ENCODE measurements at regions not wholly inside any gene's neighbourhood (a gene's known extent, or its start where the extent isn't known, plus 50 kb on each side); places are given as distances from the start of the nearest gene placed in this dataset.

DNA sequence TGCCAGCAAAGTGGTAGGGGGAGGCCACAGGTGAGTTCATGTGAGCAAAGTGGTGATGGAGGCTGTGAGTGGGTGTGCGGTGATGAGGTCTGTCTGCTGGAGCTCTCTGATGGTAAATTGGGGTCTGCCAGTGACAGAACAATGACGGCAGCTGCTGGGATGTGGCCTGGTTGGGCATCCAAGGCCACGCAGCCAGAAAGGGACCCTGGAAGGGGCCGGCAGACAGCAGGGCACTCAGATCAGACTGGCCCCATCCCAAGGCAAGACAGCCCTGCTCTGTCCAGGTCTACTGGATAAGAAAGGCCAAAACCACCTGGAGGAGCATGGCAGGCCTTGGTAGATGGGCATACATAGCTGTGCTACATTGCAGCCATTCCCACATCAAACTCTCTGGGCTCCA lies 412.9 kb upstream of the RGMB start:
- DNase-seq (no peak), ATAC-seq (no peak)
- intact Hi-C loops (cut with DNase I; ENCODE audit: low total_unique reads) (no loop called here), in situ Hi-C loops (cut with MboI; ENCODE audit: low sequenced_read_pairs in 4 of 4) (no loop called here)
- Histone ChIP-seq H3K4me1 (no peaks in the 10 kb centered on the region), H3K9me3 (no peaks in the 10 kb centered on the region), H3K4me3 (no peak overlapping the region), H3K36me3 (no peaks in the 10 kb centered on the region), H3K27me3 (no peaks in the 10 kb centered on the region), H3K27ac (no peak overlapping the region)
- TF ChIP-seq POLR2A (IDR thresholded peaks at IDR 0.05): no peak
- no peak for TF ChIP-seq CTCF (IDR thresholded peaks at IDR 0.05 in 4 of 5, conservative IDR thresholded peaks at IDR 0.05 in 1 of 5)

DNA sequence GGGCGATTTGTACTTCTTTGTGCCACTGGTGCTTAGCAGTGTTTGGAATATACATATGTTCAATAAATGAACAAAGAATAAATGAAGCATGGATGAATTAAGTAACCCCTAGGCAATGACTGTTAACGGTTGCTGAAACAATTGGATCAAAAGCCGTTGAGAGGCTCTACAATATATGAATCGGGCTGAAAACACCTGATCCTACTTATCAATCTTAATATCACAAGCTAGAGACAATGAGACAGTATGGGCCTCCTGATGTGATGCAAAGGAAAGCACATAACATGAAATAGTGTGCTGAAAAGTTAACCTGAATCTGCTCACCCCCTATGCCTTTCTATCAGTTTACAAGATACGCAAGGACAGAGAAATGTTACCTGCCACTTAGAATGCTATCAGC lies 410.3 kb upstream of the RGMB start:
- no peaks in the 10 kb centered on the region for H3K27me3 ChIP-seq
- no peaks in the 10 kb centered on the region for H3K9me3 ChIP-seq
- no peak for TF ChIP-seq CTCF (IDR thresholded peaks at IDR 0.05 in 4 of 5, conservative IDR thresholded peaks at IDR 0.05 in 1 of 5)
- no peak for TF ChIP-seq POLR2A (IDR thresholded peaks at IDR 0.05)
- no peak overlapping the region for H3K4me3 ChIP-seq
- H3K27ac ChIP-seq: no peak overlapping the region
- no peak for DNase-seq
- no peak for ATAC-seq
- H3K4me1 ChIP-seq: no peaks in the 10 kb centered on the region
- in situ Hi-C loops (cut with MboI; ENCODE audit: low sequenced_read_pairs in 4 of 4): no loop called here
- intact Hi-C loops (cut with DNase I; ENCODE audit: low total_unique reads): no loop called here
- no peaks in the 10 kb centered on the region for H3K36me3 ChIP-seq

DNA sequence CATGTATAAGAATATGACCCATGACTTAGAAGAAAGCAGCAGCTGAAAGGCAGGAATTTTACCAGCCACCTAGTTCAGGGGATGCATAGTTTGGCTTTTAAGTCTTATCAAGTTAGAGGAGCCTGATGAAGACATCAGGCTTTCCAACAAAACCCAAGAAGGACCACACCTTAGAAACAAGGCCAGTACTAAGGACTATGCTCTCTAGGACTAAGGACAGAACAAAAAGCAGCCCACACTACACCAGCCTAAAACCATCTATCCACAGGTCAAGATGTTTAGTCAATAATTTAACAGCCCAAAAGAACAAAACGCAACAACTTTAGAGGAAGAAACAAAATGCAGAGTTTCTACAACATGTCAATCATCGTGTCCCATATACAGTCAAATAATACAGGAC lies 408.9 kb upstream of the RGMB start:
- Histone ChIP-seq H3K9me3 (no peaks in the 10 kb centered on the region), H3K27ac (no peak overlapping the region), H3K4me1 (no peaks in the 10 kb centered on the region), H3K36me3 (no peaks in the 10 kb centered on the region), H3K27me3 (no peaks in the 10 kb centered on the region), H3K4me3 (no peak overlapping the region)
- intact Hi-C loops (cut with DNase I; ENCODE audit: low total_unique reads): no loop called here
- DNase-seq (no peak), ATAC-seq (no peak)
- in situ Hi-C loops (cut with MboI; ENCODE audit: low sequenced_read_pairs in 4 of 4): no loop called here
- TF ChIP-seq CTCF (IDR thresholded peaks at IDR 0.05 in 4 of 5, conservative IDR thresholded peaks at IDR 0.05 in 1 of 5) (no peak), POLR2A (IDR thresholded peaks at IDR 0.05) (no peak)

DNA sequence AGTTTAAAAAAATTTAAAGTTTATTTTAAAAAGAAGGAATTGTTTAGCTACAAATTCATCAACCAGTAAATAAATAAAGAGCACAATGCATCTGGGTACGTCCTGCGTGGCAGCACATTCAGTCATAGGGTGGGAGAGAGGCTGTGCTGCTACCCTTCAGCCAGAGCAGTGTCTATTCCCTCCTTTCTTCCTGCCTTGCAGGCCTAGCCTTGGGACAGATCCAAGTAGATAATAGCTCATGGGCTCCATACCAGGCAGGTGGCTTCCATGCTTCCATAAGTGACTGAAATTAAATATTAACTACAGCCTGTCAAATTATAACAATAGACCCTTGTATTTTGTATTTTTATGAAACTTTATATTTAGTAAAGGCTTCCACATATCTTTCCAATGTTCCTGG lies 408.3 kb upstream of the RGMB start:
- Histone ChIP-seq H3K4me3 (no peak overlapping the region), H3K27ac (no peak overlapping the region), H3K36me3 (no peaks in the 10 kb centered on the region), H3K4me1 (no peaks in the 10 kb centered on the region), H3K9me3 (no peaks in the 10 kb centered on the region), H3K27me3 (no peaks in the 10 kb centered on the region)
- in situ Hi-C loops (cut with MboI; ENCODE audit: low sequenced_read_pairs in 4 of 4): no loop called here
- intact Hi-C loops (cut with DNase I; ENCODE audit: low total_unique reads): no loop called here
- TF ChIP-seq CTCF (IDR thresholded peaks at IDR 0.05 in 4 of 5, conservative IDR thresholded peaks at IDR 0.05 in 1 of 5) (no peak), POLR2A (IDR thresholded peaks at IDR 0.05) (no peak)
- ATAC-seq (no peak), DNase-seq (no peak)

DNA sequence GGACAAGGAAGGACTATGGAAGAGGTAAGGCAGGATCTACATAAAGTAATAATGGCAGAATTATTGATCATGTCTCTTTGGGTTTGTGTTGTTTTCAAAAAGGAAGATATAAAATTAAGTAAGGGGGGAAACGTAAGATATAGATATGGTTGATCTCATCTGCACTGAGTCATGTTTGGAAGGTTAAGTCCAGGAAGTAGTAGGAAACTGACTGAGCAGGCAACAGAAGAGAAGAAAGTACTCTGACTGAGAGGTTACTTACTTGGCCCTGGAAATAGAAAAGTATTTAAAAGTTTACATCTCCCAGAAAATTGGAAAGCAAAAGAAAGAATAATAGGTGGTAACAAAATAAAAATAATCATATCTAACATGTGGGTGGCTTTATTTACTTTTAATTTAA lies 405.3 kb upstream of the RGMB start:
- Histone ChIP-seq H3K9me3 (no peaks in the 10 kb centered on the region), H3K4me1 (no peaks in the 10 kb centered on the region), H3K27me3 (no peaks in the 10 kb centered on the region), H3K4me3 (no peak overlapping the region), H3K27ac (no peak overlapping the region), H3K36me3 (no peaks in the 10 kb centered on the region)
- TF ChIP-seq POLR2A (IDR thresholded peaks at IDR 0.05) (no peak), CTCF (IDR thresholded peaks at IDR 0.05 in 4 of 5, conservative IDR thresholded peaks at IDR 0.05 in 1 of 5) (no peak)
- intact Hi-C loops (cut with DNase I; ENCODE audit: low total_unique reads): no loop called here
- ATAC-seq (no peak), DNase-seq (no peak)
- in situ Hi-C loops (cut with MboI; ENCODE audit: low sequenced_read_pairs in 4 of 4): no loop called here

All from gastrocnemius medialis (tissue), 4 donors.